ENCODE measurements at regions not wholly inside any gene's neighbourhood (a gene's known extent, or its start where the extent isn't known, plus 50 kb on each side); places are given as distances from the start of the nearest gene placed in this dataset.
"Not testable (repeated sequence)": the region's sequence is repeated elsewhere in the genome, so short reads cannot be mapped to it uniquely, and the experiment has no call there.

- Histone ChIP-seq H3K9me3 (no peaks in the 10 kb centered on the region), H3K27me3 (ENCODE audit: low read depth) (no peaks in the 10 kb centered on the region), H3K36me3 (replicated peaks) (no peaks in the 10 kb centered on the region), H3K4me1 (no peaks in the 10 kb centered on the region), H3K4me3 (no peak overlapping the region)
- DNase-seq (ENCODE audit: low spot score in 2 of 2) = peak in 1 of 2 experiments; percentile 76
- in situ Hi-C loops (cut with MboI; ENCODE audit: low sequenced_read_pairs) = no loop called here
Observed at GRCh38 chr14:106556665-106557289, 1030.4 kb downstream of the TMEM121 start.

GRCh38 chr14:106562451-106562850, 1036.1 kb downstream of the TMEM121 start:
- Histone ChIP-seq H3K4me1 (no peaks in the 10 kb centered on the region), H3K36me3 (replicated peaks) (no peaks in the 10 kb centered on the region), H3K27me3 (ENCODE audit: low read depth) (no peaks in the 10 kb centered on the region), H3K4me3 (no peak overlapping the region), H3K9me3 (no peaks in the 10 kb centered on the region)
- no peak for DNase-seq (ENCODE audit: low spot score in 2 of 2)
- in situ Hi-C loops (cut with MboI; ENCODE audit: low sequenced_read_pairs) = no loop called here

GRCh38 chr14:106564058-106564643, 1037.8 kb downstream of the TMEM121 start:
- Histone ChIP-seq H3K27me3 (ENCODE audit: low read depth) (no peaks in the 10 kb centered on the region), H3K4me1 (no peaks in the 10 kb centered on the region), H3K36me3 (replicated peaks) (no peaks in the 10 kb centered on the region), H3K4me3 (no peak overlapping the region), H3K9me3 (no peaks in the 10 kb centered on the region)
- in situ Hi-C loops (cut with MboI; ENCODE audit: low sequenced_read_pairs) = no loop called here
- peak in 1 of 2 experiments; percentile 58 for DNase-seq (ENCODE audit: low spot score in 2 of 2)

GRCh38 chr14:106578481-106578880, 1052.1 kb downstream of the TMEM121 start:
- Histone ChIP-seq H3K27me3 (ENCODE audit: low read depth) (no peaks in the 10 kb centered on the region), H3K9me3 (no peaks in the 10 kb centered on the region), H3K4me3 (no peak overlapping the region), H3K36me3 (replicated peaks) (no peaks in the 10 kb centered on the region), H3K4me1 (no peaks in the 10 kb centered on the region)
- in situ Hi-C loops (cut with MboI; ENCODE audit: low sequenced_read_pairs) = no loop called here
- DNase-seq (ENCODE audit: low spot score in 2 of 2) = no peak

- H3K4me1 ChIP-seq = no peaks in the 10 kb centered on the region
- H3K9me3 ChIP-seq = no peaks in the 10 kb centered on the region
- DNase-seq (ENCODE audit: low spot score in 2 of 2) = no peak
- no peak overlapping the region for H3K4me3 ChIP-seq
- in situ Hi-C loops (cut with MboI; ENCODE audit: low sequenced_read_pairs) = no loop called here
- H3K36me3 ChIP-seq (replicated peaks) = no peaks in the 10 kb centered on the region
- no peaks in the 10 kb centered on the region for H3K27me3 ChIP-seq (ENCODE audit: low read depth)
Observed at GRCh38 chr14:106579084-106579483, 1052.7 kb downstream of the TMEM121 start.

GRCh38 chr14:106585692-106586091, 1059.3 kb downstream of the TMEM121 start:
- DNase-seq (ENCODE audit: low spot score in 2 of 2) = no peak
- in situ Hi-C loops (cut with MboI; ENCODE audit: low sequenced_read_pairs) = no loop called here

GRCh38 chr14:106586098-106586704, 1059.8 kb downstream of the TMEM121 start:
- Histone ChIP-seq H3K9me3 (no peaks in the 10 kb centered on the region), H3K4me1 (no peaks in the 10 kb centered on the region), H3K4me3 (no peak overlapping the region), H3K27me3 (ENCODE audit: low read depth) (no peaks in the 10 kb centered on the region), H3K36me3 (replicated peaks) (no peaks in the 10 kb centered on the region)
- peak in 1 of 2 experiments; percentile 58 for DNase-seq (ENCODE audit: low spot score in 2 of 2)
- in situ Hi-C loops (cut with MboI; ENCODE audit: low sequenced_read_pairs) = no loop called here

More at GRCh38 chr14:106585692-106586091, 1059.3 kb downstream of the TMEM121 start:
- no peaks in the 10 kb centered on the region for H3K36me3 ChIP-seq (replicated peaks)
- H3K4me3 ChIP-seq = no peak overlapping the region
- no peaks in the 10 kb centered on the region for H3K27me3 ChIP-seq (ENCODE audit: low read depth)
- no peaks in the 10 kb centered on the region for H3K4me1 ChIP-seq
- no peaks in the 10 kb centered on the region for H3K9me3 ChIP-seq

GRCh38 chr14:106591539-106591938, 1065.2 kb downstream of the TMEM121 start:
- H3K27me3 ChIP-seq (ENCODE audit: low read depth); H3K4me1 ChIP-seq; in situ Hi-C loops (cut with MboI; ENCODE audit: low sequenced_read_pairs); H3K36me3 ChIP-seq (replicated peaks); DNase-seq (ENCODE audit: low spot score in 2 of 2); H3K4me3 ChIP-seq; H3K9me3 ChIP-seq: not testable (repeated sequence)

GRCh38 chr14:106592115-106592852, 1065.9 kb downstream of the TMEM121 start:
- in situ Hi-C loops (cut with MboI; ENCODE audit: low sequenced_read_pairs); H3K4me1 ChIP-seq: not testable (repeated sequence)

GRCh38 chr14:106599209-106599608, 1072.8 kb downstream of the TMEM121 start:
- Histone ChIP-seq H3K4me1 (no peaks in the 10 kb centered on the region), H3K4me3 (no peak overlapping the region), H3K27me3 (ENCODE audit: low read depth) (no peaks in the 10 kb centered on the region), H3K36me3 (replicated peaks) (no peaks in the 10 kb centered on the region), H3K9me3 (no peaks in the 10 kb centered on the region)
- in situ Hi-C loops (cut with MboI; ENCODE audit: low sequenced_read_pairs) = loop anchor here (5.0 kb wide), 1 partner anchor 78 kb away; no protein-coding TSS in a partner anchor
- DNase-seq (ENCODE audit: low spot score in 2 of 2) = no peak

More at GRCh38 chr14:106592115-106592852, 1065.9 kb downstream of the TMEM121 start:
- H3K9me3 ChIP-seq; H3K27me3 ChIP-seq (ENCODE audit: low read depth); H3K36me3 ChIP-seq (replicated peaks); H3K4me3 ChIP-seq: not testable (repeated sequence)
- DNase-seq (ENCODE audit: low spot score in 2 of 2) = peak in 1 of 2 experiments; percentile 63

GRCh38 chr14:106605548-106606448, 1079.4 kb downstream of the TMEM121 start:
- peak in 1 of 2 experiments; percentile 76 for DNase-seq (ENCODE audit: low spot score in 2 of 2)
- H3K36me3 ChIP-seq (replicated peaks) = no peaks in the 10 kb centered on the region
- in situ Hi-C loops (cut with MboI; ENCODE audit: low sequenced_read_pairs) = no loop called here
- H3K4me3 ChIP-seq = no peak overlapping the region
- no peaks in the 10 kb centered on the region for H3K9me3 ChIP-seq
- H3K4me1 ChIP-seq = no peaks in the 10 kb centered on the region
- no peaks in the 10 kb centered on the region for H3K27me3 ChIP-seq (ENCODE audit: low read depth)

- no peaks in the 10 kb centered on the region for H3K9me3 ChIP-seq
- in situ Hi-C loops (cut with MboI; ENCODE audit: low sequenced_read_pairs) = no loop called here
- no peaks in the 10 kb centered on the region for H3K4me1 ChIP-seq
- H3K27me3 ChIP-seq (ENCODE audit: low read depth) = no peaks in the 10 kb centered on the region
- DNase-seq (ENCODE audit: low spot score in 2 of 2) = no peak
- no peak overlapping the region for H3K4me3 ChIP-seq
- H3K36me3 ChIP-seq (replicated peaks) = no peaks in the 10 kb centered on the region
Observed at GRCh38 chr14:106606936-106607335, 1080.6 kb downstream of the TMEM121 start.

GRCh38 chr14:106610691-106611090, 1084.3 kb downstream of the TMEM121 start:
- Histone ChIP-seq H3K4me3 (no peak overlapping the region), H3K27me3 (ENCODE audit: low read depth) (no peaks in the 10 kb centered on the region), H3K9me3 (no peaks in the 10 kb centered on the region), H3K36me3 (replicated peaks) (no peaks in the 10 kb centered on the region), H3K4me1 (no peaks in the 10 kb centered on the region)
- DNase-seq (ENCODE audit: low spot score in 2 of 2) = no peak
- in situ Hi-C loops (cut with MboI; ENCODE audit: low sequenced_read_pairs) = no loop called here

All from HAP-1 (cell line).